ENCODE measurements at regions not wholly inside any gene's neighbourhood (a gene's known extent, or its start where the extent isn't known, plus 50 kb on each side); places are given as distances from the start of the nearest gene placed in this dataset.

- Mint-ChIP-seq H3K9me3 (ENCODE audit: insufficient read depth) (no peaks in the 10 kb centered on the region), H3K27me3 (no peaks in the 10 kb centered on the region), H3K4me1 (no peaks in the 10 kb centered on the region), H3K4me3 (no peak overlapping the region), H3K27ac (no peak overlapping the region)
- no peak overlapping the region for H3K9ac ChIP-seq (ENCODE audit: low read length)
- 100% methylated on average over 1 of the region's 2 CpGs for WGBS (ENCODE audit: insufficient coverage)
- no peak for ATAC-seq (ENCODE audit: low read depth)
- POLR2A ChIA-PET = no interaction called here
- no peaks in the 10 kb centered on the region for H3K36me3 ChIP-seq (replicated peaks in 1 of 2; ENCODE audit: control extremely low read depth in 1 of 2, control insufficient read depth in 1 of 2, extremely low read depth in 1 of 2, insufficient read depth in 2 of 2, low read length in 1 of 2)
- CTCF ChIA-PET = no interaction called here
- no peak for DNase-seq
- H3K4me1 ChIP-seq (ENCODE audit: control insufficient read depth in 2 of 2, insufficient read depth in 2 of 2, low read length in 2 of 2) = no peaks in the 10 kb centered on the region
- intact Hi-C loops (cut with micrococcal nuclease) = no loop called here
- H2AFZ ChIP-seq (ENCODE audit: insufficient read depth, low read depth, low read length, poor library complexity, severe bottlenecking) = no peak overlapping the region
- no peaks in the 10 kb centered on the region for H3K27me3 ChIP-seq (replicated peaks in 1 of 4; ENCODE audit: control extremely low read depth in 1 of 4, control insufficient read depth in 3 of 4, insufficient read depth in 4 of 4, low read length in 3 of 4)
- no peaks in the 10 kb centered on the region for H4K20me1 ChIP-seq (ENCODE audit: control insufficient read depth, insufficient read depth, low read length, poor library complexity, severe bottlenecking)
- TF ChIP-seq EZH2 (IDR thresholded peaks at IDR 0.05; ENCODE audit: borderline replicate concordance, insufficient read depth, low read depth, low read length, poor library complexity, severe bottlenecking) = no peak
- TF ChIP-seq CTCF (IDR thresholded peaks at IDR 0.05) = no peak
- H3K27ac ChIP-seq (ENCODE audit: low read length in 2 of 2) = no peak overlapping the region
- no peak overlapping the region for H3K4me2 ChIP-seq (replicated peaks; ENCODE audit: low read depth, low read length, poor library complexity, severe bottlenecking)
- H3K79me2 ChIP-seq (ENCODE audit: control insufficient read depth, insufficient read depth, low read length) = no peaks in the 10 kb centered on the region
- H3K9me3 ChIP-seq (ENCODE audit: control extremely low read depth in 1 of 3, control insufficient read depth in 2 of 3, insufficient read depth in 1 of 3, low read length in 2 of 3) = peaks cover 0 to 5% (median 0%) of the 10 kb centered on the region in 3 donors
- H3K4me3 ChIP-seq (ENCODE audit: control extremely low read depth in 1 of 5, extremely low read depth in 1 of 5, insufficient read depth in 1 of 5, low read depth in 2 of 5, low read length in 4 of 5) = no peak overlapping the region
Measured at GRCh38 chr1:213685992-213686582, 301.7 kb upstream of the PROX1 start.

GRCh38 chr1:213686983-213687382 lies 300.8 kb upstream of the PROX1 start:
- no peak overlapping the region for H3K4me3 ChIP-seq (ENCODE audit: control extremely low read depth in 1 of 5, extremely low read depth in 1 of 5, insufficient read depth in 1 of 5, low read depth in 2 of 5, low read length in 4 of 5)
- Mint-ChIP-seq H3K4me1 (no peaks in the 10 kb centered on the region), H3K9me3 (ENCODE audit: insufficient read depth) (no peaks in the 10 kb centered on the region), H3K4me3 (no peak overlapping the region), H3K27me3 (no peaks in the 10 kb centered on the region), H3K27ac (no peak overlapping the region)
- no peaks in the 10 kb centered on the region for H3K27me3 ChIP-seq (replicated peaks in 1 of 4; ENCODE audit: control extremely low read depth in 1 of 4, control insufficient read depth in 3 of 4, insufficient read depth in 4 of 4, low read length in 3 of 4)
- WGBS (ENCODE audit: insufficient coverage) = 94% methylated on average over 2 of the region's 3 CpGs
- POLR2A ChIA-PET = no interaction called here
- intact Hi-C loops (cut with micrococcal nuclease) = no loop called here
- no peak overlapping the region for H3K4me2 ChIP-seq (replicated peaks; ENCODE audit: low read depth, low read length, poor library complexity, severe bottlenecking)
- H2AFZ ChIP-seq (ENCODE audit: insufficient read depth, low read depth, low read length, poor library complexity, severe bottlenecking) = no peak overlapping the region
- no peaks in the 10 kb centered on the region for H3K79me2 ChIP-seq (ENCODE audit: control insufficient read depth, insufficient read depth, low read length)
- TF ChIP-seq CTCF (IDR thresholded peaks at IDR 0.05) (no peak), EZH2 (IDR thresholded peaks at IDR 0.05; ENCODE audit: borderline replicate concordance, insufficient read depth, low read depth, low read length, poor library complexity, severe bottlenecking) (no peak)
- H3K27ac ChIP-seq (ENCODE audit: low read length in 2 of 2) = no peak overlapping the region
- H4K20me1 ChIP-seq (ENCODE audit: control insufficient read depth, insufficient read depth, low read length, poor library complexity, severe bottlenecking) = no peaks in the 10 kb centered on the region
- no peaks in the 10 kb centered on the region for H3K36me3 ChIP-seq (replicated peaks in 1 of 2; ENCODE audit: control extremely low read depth in 1 of 2, control insufficient read depth in 1 of 2, extremely low read depth in 1 of 2, insufficient read depth in 2 of 2, low read length in 1 of 2)
- DNase-seq (no peak), ATAC-seq (ENCODE audit: low read depth) (no peak)
- peaks cover 0 to 5% (median 0%) of the 10 kb centered on the region in 3 donors for H3K9me3 ChIP-seq (ENCODE audit: control extremely low read depth in 1 of 3, control insufficient read depth in 2 of 3, insufficient read depth in 1 of 3, low read length in 2 of 3)
- no peak overlapping the region for H3K9ac ChIP-seq (ENCODE audit: low read length)
- CTCF ChIA-PET = no interaction called here
- no peaks in the 10 kb centered on the region for H3K4me1 ChIP-seq (ENCODE audit: control insufficient read depth in 2 of 2, insufficient read depth in 2 of 2, low read length in 2 of 2)

All from B cell (primary cell).